A673 (cell line): ENCODE measurements at regions not wholly inside any gene's neighbourhood (a gene's known extent, or its start where the extent isn't known, plus 50 kb on each side); places are given as distances from the start of the nearest gene placed in this dataset.

Source experiments
- EZH2 ChIP-seq: fragments of 200-600 bp; sonication (generic); IDR thresholded peaks from 2 replicates; pipeline ENCODE4 v1.6.1; 2017; ENCODE audit warnings: borderline replicate concordance, low read depth, mild to moderate bottlenecking, mixed read lengths, antibody characterized with exemption, low read length; ENCODE audit not compliant: poor library complexity, severe bottlenecking
- TF ChIP-seq, protein P1 (sequence below): fragments of 300-800, 200-600 bp; sonication (generic); conservative IDR thresholded peaks from 2 replicates; pipeline ENCODE4 v1.5.1; 2017; ENCODE audit warnings: low read depth, mild to moderate bottlenecking, antibody characterized with exemption, low read length, moderate library complexity, mixed read lengths

DNA sequence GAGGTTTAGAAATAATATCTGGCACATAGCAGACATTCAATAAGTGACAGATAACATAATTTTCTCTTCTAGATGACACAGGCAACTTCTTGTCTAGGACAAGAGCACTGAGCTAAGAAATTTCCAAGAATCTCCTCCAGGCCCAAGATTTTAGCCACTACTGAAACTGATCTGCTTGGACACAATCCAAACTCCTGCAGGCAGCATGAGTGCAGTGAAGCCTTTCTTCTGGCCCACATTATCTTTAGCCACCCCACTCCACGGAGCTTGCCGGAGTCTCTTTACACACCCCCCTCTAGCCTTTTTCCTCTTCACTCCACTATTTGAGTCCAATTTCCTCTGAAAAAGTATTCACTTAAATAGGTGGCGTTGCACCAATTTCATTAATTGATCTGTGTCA is 142.9 kb upstream of the DUSP10 start:
- TF ChIP-seq, protein P1, sequence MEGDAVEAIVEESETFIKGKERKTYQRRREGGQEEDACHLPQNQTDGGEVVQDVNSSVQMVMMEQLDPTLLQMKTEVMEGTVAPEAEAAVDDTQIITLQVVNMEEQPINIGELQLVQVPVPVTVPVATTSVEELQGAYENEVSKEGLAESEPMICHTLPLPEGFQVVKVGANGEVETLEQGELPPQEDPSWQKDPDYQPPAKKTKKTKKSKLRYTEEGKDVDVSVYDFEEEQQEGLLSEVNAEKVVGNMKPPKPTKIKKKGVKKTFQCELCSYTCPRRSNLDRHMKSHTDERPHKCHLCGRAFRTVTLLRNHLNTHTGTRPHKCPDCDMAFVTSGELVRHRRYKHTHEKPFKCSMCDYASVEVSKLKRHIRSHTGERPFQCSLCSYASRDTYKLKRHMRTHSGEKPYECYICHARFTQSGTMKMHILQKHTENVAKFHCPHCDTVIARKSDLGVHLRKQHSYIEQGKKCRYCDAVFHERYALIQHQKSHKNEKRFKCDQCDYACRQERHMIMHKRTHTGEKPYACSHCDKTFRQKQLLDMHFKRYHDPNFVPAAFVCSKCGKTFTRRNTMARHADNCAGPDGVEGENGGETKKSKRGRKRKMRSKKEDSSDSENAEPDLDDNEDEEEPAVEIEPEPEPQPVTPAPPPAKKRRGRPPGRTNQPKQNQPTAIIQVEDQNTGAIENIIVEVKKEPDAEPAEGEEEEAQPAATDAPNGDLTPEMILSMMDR = no peak
- TF ChIP-seq EZH2 = no peak
